ENCODE measurements at regions not wholly inside any gene's neighbourhood (a gene's known extent, or its start where the extent isn't known, plus 50 kb on each side); places are given as distances from the start of the nearest gene placed in this dataset.

DNA sequence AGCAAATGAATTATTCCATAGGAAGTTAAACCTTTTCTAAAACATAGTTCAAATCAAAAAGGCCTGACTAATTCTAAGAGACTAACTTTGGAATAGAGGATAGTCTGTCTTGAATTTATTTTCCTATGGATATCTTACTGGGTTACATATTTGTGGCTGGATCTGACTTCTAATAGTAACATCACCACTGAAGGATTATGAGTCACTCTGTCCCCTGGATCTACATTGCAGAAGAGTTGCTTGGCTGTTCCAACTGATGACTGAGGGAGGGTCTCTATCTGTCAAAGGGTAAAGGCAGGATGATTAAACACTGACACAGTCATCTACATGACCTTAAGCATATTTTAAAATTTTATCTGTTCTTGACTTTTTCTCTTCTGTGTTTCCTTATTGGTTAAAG, 119.6 kb upstream of the FST start:
- TF ChIP-seq, protein P1, sequence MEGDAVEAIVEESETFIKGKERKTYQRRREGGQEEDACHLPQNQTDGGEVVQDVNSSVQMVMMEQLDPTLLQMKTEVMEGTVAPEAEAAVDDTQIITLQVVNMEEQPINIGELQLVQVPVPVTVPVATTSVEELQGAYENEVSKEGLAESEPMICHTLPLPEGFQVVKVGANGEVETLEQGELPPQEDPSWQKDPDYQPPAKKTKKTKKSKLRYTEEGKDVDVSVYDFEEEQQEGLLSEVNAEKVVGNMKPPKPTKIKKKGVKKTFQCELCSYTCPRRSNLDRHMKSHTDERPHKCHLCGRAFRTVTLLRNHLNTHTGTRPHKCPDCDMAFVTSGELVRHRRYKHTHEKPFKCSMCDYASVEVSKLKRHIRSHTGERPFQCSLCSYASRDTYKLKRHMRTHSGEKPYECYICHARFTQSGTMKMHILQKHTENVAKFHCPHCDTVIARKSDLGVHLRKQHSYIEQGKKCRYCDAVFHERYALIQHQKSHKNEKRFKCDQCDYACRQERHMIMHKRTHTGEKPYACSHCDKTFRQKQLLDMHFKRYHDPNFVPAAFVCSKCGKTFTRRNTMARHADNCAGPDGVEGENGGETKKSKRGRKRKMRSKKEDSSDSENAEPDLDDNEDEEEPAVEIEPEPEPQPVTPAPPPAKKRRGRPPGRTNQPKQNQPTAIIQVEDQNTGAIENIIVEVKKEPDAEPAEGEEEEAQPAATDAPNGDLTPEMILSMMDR (conservative IDR thresholded peaks at IDR 0.05; ENCODE audit: low read depth, low read length): no peak
- TF ChIP-seq EZH2 (IDR thresholded peaks at IDR 0.05; ENCODE audit: borderline replicate concordance, low read depth, low read length, poor library complexity, severe bottlenecking): no peak
